GM12878 (cell line): ENCODE measurements at regions not wholly inside any gene's neighbourhood (a gene's known extent, or its start where the extent isn't known, plus 50 kb on each side); places are given as distances from the start of the nearest gene placed in this dataset.

Source experiments
- ATAC-seq: fragments of 200-7000 bp; cut with Tn5 transposase; 3 replicates; pipeline ENCODE4 v1.9.1; 2020; ENCODE audit warnings: mild to moderate bottlenecking, moderate library complexity
- BruUV-seq: library from RNA; stranded (reverse); fragments of 400-500 nt; replicated peaks from 2 replicates; lab custom pipeline; 2021; lab: Mats Ljungman, UMichigan
- CTCF ChIA-PET: fragments of 300-600 bp; sonication (Branson Sonifier 250); formaldehyde crosslinking; extraction: SDS; loops from one replicate; lab custom pipeline; 2021; ENCODE audit warnings: inconsistent platforms; lab: Yijun Ruan, JAX
- POLR2A ChIA-PET: fragments of 350-600 bp; formaldehyde crosslinking; extraction: SDS; loops from one replicate; lab custom pipeline; 2021; ENCODE audit warnings: inconsistent platforms; lab: Charles Lee
- RAD21 ChIA-PET: fragments of 300-600 bp; sonication (Branson Sonifier 250); formaldehyde crosslinking; loops from one replicate; lab custom pipeline; 2023; ENCODE audit warnings: antibody characterized with exemption; ENCODE audit not compliant: unreplicated experiment; lab: Charles Lee
- SMC1A ChIA-PET: fragments of 300-600 bp; sonication (Branson Sonifier 250); formaldehyde crosslinking; loops from one replicate; lab custom pipeline; 2023; ENCODE audit not compliant: unreplicated experiment, uncharacterized antibody; lab: Charles Lee
- DNase-seq: peaks from one replicate; pipeline ENCODE4 v3.0.0-alpha.2; 2011; ENCODE audit warnings: low read depth, low spot score
- FAIRE-seq: peaks from 3 replicates; lab custom pipeline; 2011; peaks lifted over from hg19 to GRCh38; lab: Jason Lieb, UNC
- H2AFZ ChIP-seq: 2 replicates; pipeline ENCODE4 v1.6.0; 2011; ENCODE audit warnings: low read depth, low read length, control low read depth; ENCODE audit not compliant: control insufficient read depth
- H3K27ac ChIP-seq: 2 replicates; pipeline ENCODE4 v1.5.1; 2011; ENCODE audit warnings: control low read depth; ENCODE audit not compliant: control insufficient read depth, insufficient read depth
- H3K27me3 ChIP-seq, 2 experiments: replicated peaks in 1 of 2; 2 replicates each; pipeline versions ENCODE4 v1.6.0 to v1.6.1; 2011; ENCODE audit warnings: low read length in 1 of 2; ENCODE audit not compliant: control insufficient read depth in 2 of 2, insufficient read depth in 2 of 2
- H3K36me3 ChIP-seq, 2 experiments: 2 replicates each; pipeline ENCODE4 v1.5.1; 2011; ENCODE audit warnings: low read length in 1 of 2; ENCODE audit not compliant: control insufficient read depth in 2 of 2, insufficient read depth in 2 of 2
- H3K4me1 ChIP-seq: 2 replicates; pipeline ENCODE4 v1.6.1; 2011; ENCODE audit warnings: mild to moderate bottlenecking, low read length, moderate library complexity, mixed read lengths; ENCODE audit not compliant: control insufficient read depth, insufficient read depth
- H3K4me2 ChIP-seq: 2 replicates; pipeline ENCODE4 v1.6.0; 2011; ENCODE audit warnings: control low read depth; ENCODE audit not compliant: control insufficient read depth, insufficient read depth
- H3K4me3 ChIP-seq: fragments of 200-600 bp; sonication (generic); 2 replicates; pipeline ENCODE4 v1.5.1; 2016
- H3K79me2 ChIP-seq: 2 replicates; pipeline ENCODE4 v1.6.0; 2011; ENCODE audit warnings: low read length; ENCODE audit not compliant: control insufficient read depth, insufficient read depth
- H3K9ac ChIP-seq: 2 replicates; pipeline ENCODE4 v1.8.0; 2011; ENCODE audit warnings: low read length, control low read depth, mixed read lengths; ENCODE audit not compliant: control insufficient read depth, insufficient read depth
- H3K9me3 ChIP-seq: replicated peaks from 3 replicates; pipeline ENCODE4 v1.5.1; 2011; ENCODE audit warnings: mild to moderate bottlenecking, low read length; ENCODE audit not compliant: control insufficient read depth, insufficient read depth
- H4K20me1 ChIP-seq: 2 replicates; pipeline ENCODE4 v1.6.0; 2011; ENCODE audit not compliant: control insufficient read depth, insufficient read depth
- BCL11A ChIP-seq: IDR thresholded peaks from 2 replicates; pipeline ENCODE4 v1.6.1; 2011; ENCODE audit warnings: low read depth, low read length
- DPF2 ChIP-seq: fragments of 450-650 bp; IDR thresholded peaks from 2 replicates; pipeline ENCODE4 v1.6.1; 2017; ENCODE audit warnings: mild to moderate bottlenecking
- EZH2 ChIP-seq: IDR thresholded peaks from 2 replicates; pipeline ENCODE4 v1.6.1; 2012; ENCODE audit warnings: low read depth, mild to moderate bottlenecking, control low read depth, inconsistent platforms, low read length, borderline replicate concordance; ENCODE audit not compliant: control insufficient read depth
- HDAC2 ChIP-seq: fragments of 200-600 bp; sonication (generic); IDR thresholded peaks from 2 replicates; pipeline ENCODE4 v1.6.1; 2017
- HSF1 ChIP-seq: fragments of 150-350 bp; IDR thresholded peaks from 2 replicates; pipeline ENCODE4 v1.6.1; 2014; ENCODE audit warnings: mild to moderate bottlenecking, low read depth, low read length
- MEF2B ChIP-seq: fragments of 450-650 bp; IDR thresholded peaks from 2 replicates; pipeline ENCODE4 v1.6.1; 2018; ENCODE audit warnings: mild to moderate bottlenecking, moderate library complexity; ENCODE audit not compliant: partially characterized antibody, poor library complexity, severe bottlenecking
- PRDM15 ChIP-seq: fragments of 450-650 bp; formaldehyde crosslinking; IDR thresholded peaks from 2 replicates; pipeline ENCODE4 v1.4.0; 2020; ENCODE audit warnings: mild to moderate bottlenecking, moderate library complexity
- RELA ChIP-seq: fragments of 450-650 bp; IDR thresholded peaks from 2 replicates; pipeline ENCODE4 v1.8.0; 2014; ENCODE audit warnings: borderline replicate concordance; ENCODE audit not compliant: partially characterized antibody
- RUNX3 ChIP-seq: IDR thresholded peaks from 2 replicates; pipeline ENCODE4 v1.6.1; 2012; ENCODE audit warnings: low read length, inconsistent platforms
- SIN3A ChIP-seq: IDR thresholded peaks from 2 replicates; pipeline ENCODE4 v1.6.1; 2012; ENCODE audit warnings: low read depth, low read length, improper control_type of control experiment
- SUZ12 ChIP-seq: fragments of 200-600 bp; sonication (generic); IDR thresholded peaks from one replicate; pipeline ENCODE4 v1.6.1; 2018; ENCODE audit warnings: antibody characterized with exemption, mild to moderate bottlenecking; ENCODE audit not compliant: unreplicated experiment
- TARDBP ChIP-seq: IDR thresholded peaks from 2 replicates; pipeline ENCODE4 v1.6.1; 2016; ENCODE audit warnings: borderline replicate concordance
- ZNF207 ChIP-seq: fragments of 450-650 bp; IDR thresholded peaks from 2 replicates; pipeline ENCODE4 v1.6.1; 2014; ENCODE audit warnings: antibody characterized with exemption, mild to moderate bottlenecking, borderline replicate concordance
- ZNF384 ChIP-seq: IDR thresholded peaks from 2 replicates; pipeline ENCODE4 v1.6.1; 2012; ENCODE audit warnings: low read depth, mild to moderate bottlenecking, low read length, improper control_type of control experiment, borderline replicate concordance
- ZNF687 ChIP-seq: fragments of 450-650 bp; IDR thresholded peaks from 2 replicates; pipeline ENCODE4 v1.6.1; 2017; ENCODE audit warnings: mild to moderate bottlenecking, moderate library complexity
- WGBS: methylation state at CpG from one replicate; pipeline ENCODE4 v1.1.6; 2016; ENCODE audit warnings: low lambda C conversion rate; ENCODE audit not compliant: insufficient replicate concordance, insufficient coverage; ENCODE audit errors: missing lambda C conversion rate; 5-methylcytosine and 5-hydroxymethylcytosine counted together
- in situ Hi-C: fragments of 300-500 bp; cut with MboI; formaldehyde crosslinking; loops from 9 replicates; pipeline ENCODE4 v1.14.3; 2018; ENCODE audit warnings: mixed read lengths
- intact Hi-C: fragments of 100-400 bp; cut with micrococcal nuclease; formaldehyde crosslinking; loops from one replicate; pipeline ENCODE4 v1.14.2; 2022; ENCODE audit not compliant: unreplicated experiment

GRCh38 chr6:166008441-166009369, 158.9 kb downstream of the TBXT start:
- ATAC-seq (no peak), FAIRE-seq (no peak), DNase-seq (no peak)
- ChIA-PET CTCF (no interaction called here), SMC1A (no interaction called here), RAD21 (no interaction called here), POLR2A (no interaction called here)
- H3K27ac ChIP-seq: no peak overlapping the region
- no peaks in the 10 kb centered on the region for H3K9me3 ChIP-seq
- no peaks in the 10 kb centered on the region for H4K20me1 ChIP-seq
- BruUV-seq: no TSS peak
- H3K4me2 ChIP-seq: no peak overlapping the region
- WGBS: 41% methylated on average over 56 of the region's 68 CpGs
- H3K4me3 ChIP-seq: no peak overlapping the region
- peaks cover 0 to 2% of the 10 kb centered on the region in 2 experiments; a peak in 2 of 4 replicates for H3K27me3 ChIP-seq
- in situ Hi-C loops (no loop called here), intact Hi-C loops (no loop called here)
- no peak overlapping the region for H2AFZ ChIP-seq
- H3K9ac ChIP-seq: no peak overlapping the region
- no peak for TF ChIP-seq HSF1
- no peak for TF ChIP-seq SIN3A
- no peak for TF ChIP-seq HDAC2
- no peak for TF ChIP-seq MEF2B
- no peak for TF ChIP-seq ZNF384
- no peak for TF ChIP-seq SUZ12
- no peak for TF ChIP-seq ZNF207
- TF ChIP-seq BCL11A: no peak
- TF ChIP-seq PRDM15 (CRISPR knock-in tag): no peak
- no peak for TF ChIP-seq TARDBP
- no peak for TF ChIP-seq RUNX3
- TF ChIP-seq DPF2: no peak
- no peak for TF ChIP-seq RELA
- no peak for TF ChIP-seq EZH2
- TF ChIP-seq ZNF687: no peak
- no peaks in the 10 kb centered on the region for H3K36me3 ChIP-seq
- no peaks in the 10 kb centered on the region for H3K79me2 ChIP-seq
- no peaks in the 10 kb centered on the region for H3K4me1 ChIP-seq
